ENCODE measurements at regions not wholly inside any gene's neighbourhood (a gene's known extent, or its start where the extent isn't known, plus 50 kb on each side); places are given as distances from the start of the nearest gene placed in this dataset.

DNA sequence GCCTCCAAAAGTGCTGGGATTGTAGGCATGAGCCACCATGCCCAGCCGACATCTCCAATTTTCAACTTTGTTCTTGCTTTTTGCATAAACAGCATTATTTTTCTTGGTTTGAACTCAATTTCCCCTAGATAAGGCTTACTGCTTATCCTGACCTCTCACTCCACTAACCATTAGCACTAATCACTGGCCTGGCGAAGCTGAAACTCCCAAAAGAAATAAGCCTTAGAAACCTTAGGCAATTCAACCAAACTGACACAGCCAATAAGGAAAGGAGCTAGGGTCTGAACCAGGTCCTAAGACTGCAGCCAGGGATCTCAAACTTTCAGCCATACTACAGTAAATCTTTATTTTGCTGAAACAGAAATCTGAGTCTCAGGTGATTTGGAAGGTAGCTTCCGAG, 448.0 kb downstream of the RMST start:
- H3K79me2 ChIP-seq (ENCODE audit: insufficient read depth, low read length) = no peaks in the 10 kb centered on the region
- Mint-ChIP-seq H3K4me3 (no peak overlapping the region), H3K9me3 (no peaks in the 10 kb centered on the region), H3K36me3 (no peaks in the 10 kb centered on the region), H3K4me1 (no peaks in the 10 kb centered on the region), H3K27me3 (ENCODE audit: low read depth in 3 of 3) (no peaks in the 10 kb centered on the region), H3K27ac (no peak overlapping the region)
- H2AFZ ChIP-seq (ENCODE audit: insufficient read depth, low read depth, low read length, poor library complexity, severe bottlenecking) = no peak overlapping the region
- H3K36me3 ChIP-seq (replicated peaks in 1 of 2; ENCODE audit: control insufficient read depth in 1 of 2, insufficient read depth in 2 of 2, low read length in 2 of 2) = no peaks in the 10 kb centered on the region
- no peaks in the 10 kb centered on the region for H3K4me1 ChIP-seq (ENCODE audit: control insufficient read depth in 1 of 2, insufficient read depth in 2 of 2, low read length in 2 of 2)
- 93% methylated on average over 3 of the region's 3 CpGs for WGBS (ENCODE audit: insufficient coverage)
- H3K9ac ChIP-seq (ENCODE audit: insufficient read depth, low read length, poor library complexity, severe bottlenecking) = no peak overlapping the region
- no peaks in the 10 kb centered on the region for H3K9me3 ChIP-seq (replicated peaks in 1 of 2; ENCODE audit: control insufficient read depth in 1 of 2, insufficient read depth in 1 of 2, low read length in 2 of 2)
- H3K4me2 ChIP-seq (replicated peaks; ENCODE audit: extremely low read depth, low read length, poor library complexity, severe bottlenecking) = no peak overlapping the region
- no peak for TF ChIP-seq CTCF (IDR thresholded peaks at IDR 0.05)
- no peaks in the 10 kb centered on the region for H3K27me3 ChIP-seq (ENCODE audit: control insufficient read depth in 2 of 2, insufficient read depth in 2 of 2, low read length in 2 of 2)
- intact Hi-C loops (cut with micrococcal nuclease) = no loop called here
- DNase-seq = no peak
- no peak overlapping the region for H3K27ac ChIP-seq (ENCODE audit: low read depth in 1 of 2, low read length in 2 of 2)
- no peak overlapping the region for H3K4me3 ChIP-seq (replicated peaks in 1 of 3; ENCODE audit: low read depth in 2 of 3, low read length in 3 of 3)
- no peaks in the 10 kb centered on the region for H4K20me1 ChIP-seq (ENCODE audit: insufficient read depth, low read length)

GRCh38 chr12:97912943-97913342, 450.3 kb downstream of the RMST start:
- intact Hi-C loops (cut with micrococcal nuclease) = no loop called here
- Histone ChIP-seq H2AFZ (ENCODE audit: insufficient read depth, low read depth, low read length, poor library complexity, severe bottlenecking) (no peak overlapping the region), H3K36me3 (replicated peaks in 1 of 2; ENCODE audit: control insufficient read depth in 1 of 2, insufficient read depth in 2 of 2, low read length in 2 of 2) (no peaks in the 10 kb centered on the region), H4K20me1 (ENCODE audit: insufficient read depth, low read length) (no peaks in the 10 kb centered on the region), H3K4me3 (replicated peaks in 1 of 3; ENCODE audit: low read depth in 2 of 3, low read length in 3 of 3) (no peak overlapping the region), H3K4me2 (replicated peaks; ENCODE audit: extremely low read depth, low read length, poor library complexity, severe bottlenecking) (no peak overlapping the region), H3K9ac (ENCODE audit: insufficient read depth, low read length, poor library complexity, severe bottlenecking) (no peak overlapping the region), H3K79me2 (ENCODE audit: insufficient read depth, low read length) (no peaks in the 10 kb centered on the region), H3K27ac (ENCODE audit: low read depth in 1 of 2, low read length in 2 of 2) (no peak overlapping the region), H3K4me1 (ENCODE audit: control insufficient read depth in 1 of 2, insufficient read depth in 2 of 2, low read length in 2 of 2) (no peaks in the 10 kb centered on the region), H3K9me3 (replicated peaks in 1 of 2; ENCODE audit: control insufficient read depth in 1 of 2, insufficient read depth in 1 of 2, low read length in 2 of 2) (no peaks in the 10 kb centered on the region), H3K27me3 (ENCODE audit: control insufficient read depth in 2 of 2, insufficient read depth in 2 of 2, low read length in 2 of 2) (no peaks in the 10 kb centered on the region)
- no peak overlapping the region for H3K27ac Mint-ChIP-seq
- no peak for TF ChIP-seq CTCF (IDR thresholded peaks at IDR 0.05)
- no peak for DNase-seq
- no peaks in the 10 kb centered on the region for H3K27me3 Mint-ChIP-seq (ENCODE audit: low read depth in 3 of 3)
- 83% methylated on average over 2 of the region's 2 CpGs for WGBS (ENCODE audit: insufficient coverage)
- H3K36me3 Mint-ChIP-seq = no peaks in the 10 kb centered on the region
- no peaks in the 10 kb centered on the region for H3K9me3 Mint-ChIP-seq
- H3K4me3 Mint-ChIP-seq = no peak overlapping the region
- no peaks in the 10 kb centered on the region for H3K4me1 Mint-ChIP-seq
